Esophagus mucosa (tissue), 1 donor: ENCODE measurements at regions not wholly inside any gene's neighbourhood (a gene's known extent, or its start where the extent isn't known, plus 50 kb on each side); places are given as distances from the start of the nearest gene placed in this dataset.
A peak's percentile ranks its signal among the peaks of the same experiment; 100 is the strongest.

ENCODE experiments used
- ATAC-seq: fragments of 200-7000 bp; cut with Tn5 transposase; one replicate; pipeline ENCODE4 v1.9.1; 2020
- donor health status: DM: yes; HTN: yes; CAD: no.

DNA sequence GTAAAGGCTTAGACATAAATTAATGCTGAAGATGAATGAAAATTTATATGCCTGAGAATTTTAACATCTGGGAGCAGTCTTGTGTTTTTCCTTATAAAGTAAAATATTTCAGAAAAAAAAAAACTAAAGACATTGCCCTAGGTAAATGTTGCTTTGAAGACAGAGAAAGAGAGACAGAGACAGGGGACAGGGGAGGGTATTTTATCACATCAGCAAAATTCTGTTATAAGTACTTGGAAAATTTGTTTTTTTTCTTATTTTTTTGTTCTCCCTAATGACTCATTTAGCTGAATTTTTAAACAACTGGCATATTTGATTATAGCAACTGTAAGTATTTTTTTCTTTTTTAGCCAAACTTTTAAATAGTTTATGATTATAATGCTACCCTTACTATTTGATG, 1540.6 kb upstream of the GBE1 start:
- no peak for ATAC-seq

DNA sequence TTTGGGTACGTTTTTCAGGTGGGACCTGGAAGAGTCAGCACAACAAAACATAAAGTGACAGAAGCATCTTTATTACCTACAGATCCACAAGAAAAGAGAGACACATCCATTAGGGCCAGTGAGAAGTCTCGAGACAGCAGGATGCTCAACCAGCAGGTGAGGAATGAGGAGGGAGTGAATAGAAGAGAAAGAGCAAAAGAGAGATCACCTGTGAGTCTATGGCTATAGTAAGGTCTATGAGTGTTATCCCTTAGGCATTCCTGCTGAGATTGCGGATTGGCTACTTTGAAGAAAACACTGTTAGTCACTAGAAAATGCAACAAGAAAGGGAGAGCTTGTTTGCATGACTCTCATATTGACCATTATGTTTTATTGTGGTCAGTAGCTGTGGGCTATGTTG, 1556.2 kb upstream of the GBE1 start:
- ATAC-seq, result no peak

DNA sequence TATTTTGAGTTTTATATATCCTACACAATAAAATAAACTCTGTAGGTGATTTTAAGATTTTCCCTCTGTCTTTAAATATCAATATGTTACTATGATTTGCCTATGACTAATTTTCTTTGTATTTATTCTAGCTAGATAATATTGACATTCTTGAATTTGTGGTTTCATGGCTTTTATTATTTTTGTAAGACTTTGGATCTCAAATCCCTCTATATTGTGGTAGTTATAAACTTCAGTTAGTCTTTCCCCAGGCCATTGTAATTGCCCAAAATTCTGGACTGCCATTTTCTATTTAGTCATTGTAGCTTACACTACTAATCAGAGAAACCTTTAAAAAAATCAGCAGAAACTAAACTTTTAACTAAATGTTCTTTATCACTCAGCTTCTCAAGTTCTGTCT, 1559.3 kb upstream of the GBE1 start:
- ATAC-seq, result no peak

DNA sequence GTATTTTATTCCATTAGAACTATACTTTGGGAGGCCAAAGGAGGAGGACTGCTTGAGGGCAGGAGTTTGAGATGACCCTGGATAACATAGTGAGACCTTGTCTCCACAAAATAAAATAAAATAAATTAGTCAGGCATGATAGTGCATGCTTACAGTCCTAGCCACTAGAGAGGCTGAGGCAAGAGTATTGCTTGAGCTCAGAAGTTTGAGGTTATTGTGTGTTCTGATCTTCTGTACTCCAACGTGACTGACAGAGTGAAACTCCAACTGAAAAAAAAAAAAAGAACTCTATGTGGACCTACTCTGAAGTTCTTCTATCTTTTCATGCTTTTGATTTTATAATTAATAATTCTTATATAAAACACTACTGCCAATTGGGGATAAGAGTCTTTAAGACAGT, 1560.0 kb upstream of the GBE1 start:
- no peak for ATAC-seq

DNA sequence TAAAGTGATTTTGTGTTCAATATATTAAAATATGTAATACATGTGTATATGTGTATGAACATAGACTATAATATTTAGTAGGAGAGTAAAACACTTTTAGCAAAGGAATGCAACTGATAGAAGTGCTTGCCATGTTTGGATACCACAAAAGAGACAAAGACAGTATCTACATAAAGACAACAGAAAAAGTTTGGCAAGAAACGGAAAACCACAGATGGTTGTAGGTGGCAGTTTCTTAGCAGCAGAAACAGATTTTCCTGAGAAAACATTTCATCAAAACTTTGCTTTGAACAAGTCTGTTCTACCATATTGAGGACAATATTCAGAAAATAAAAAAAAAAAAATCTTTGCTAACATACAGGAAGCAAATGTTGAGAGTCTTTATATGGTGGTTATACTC, 1560.4 kb upstream of the GBE1 start:
- no peak for ATAC-seq

DNA sequence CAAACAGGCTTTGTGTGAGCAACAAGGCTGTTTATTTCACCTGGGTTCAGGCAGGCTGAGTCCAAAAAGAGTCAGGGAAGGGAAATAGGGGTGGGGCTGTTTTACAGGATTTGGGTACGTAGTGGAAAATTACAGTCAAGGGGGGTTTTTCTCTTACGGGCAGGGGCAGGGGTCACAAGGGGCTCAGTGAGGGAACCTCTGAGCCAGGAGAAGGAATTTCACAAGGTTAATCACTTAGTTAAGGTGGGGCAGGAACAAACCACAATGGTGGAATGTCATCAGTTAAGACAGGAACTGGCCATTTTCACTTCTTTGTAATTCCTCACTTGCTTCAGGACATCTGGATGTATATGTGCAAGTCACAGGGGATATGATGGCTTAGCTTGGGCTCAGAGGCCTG, 1592.8 kb upstream of the GBE1 start:
- no peak for ATAC-seq

DNA sequence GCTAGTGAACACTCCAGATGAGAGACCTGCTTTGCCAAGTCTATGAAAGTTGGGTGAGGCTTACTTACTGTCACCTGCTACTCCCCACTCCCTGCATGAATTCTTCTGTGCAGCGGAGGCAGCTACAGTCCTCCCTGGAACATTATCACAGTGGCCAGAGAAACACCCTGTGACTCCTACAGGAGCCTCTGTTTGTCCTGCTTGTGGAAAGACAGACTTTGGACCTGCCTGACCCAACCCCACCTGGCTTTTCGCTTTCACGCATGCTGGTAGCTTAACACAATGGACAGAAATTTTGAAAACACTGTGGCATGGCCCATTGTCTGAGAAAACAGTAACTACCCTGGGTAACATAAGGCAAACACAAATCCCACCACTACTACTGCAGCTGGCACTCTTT, 1565.5 kb upstream of the CADM2 start:
- no peak for ATAC-seq

DNA sequence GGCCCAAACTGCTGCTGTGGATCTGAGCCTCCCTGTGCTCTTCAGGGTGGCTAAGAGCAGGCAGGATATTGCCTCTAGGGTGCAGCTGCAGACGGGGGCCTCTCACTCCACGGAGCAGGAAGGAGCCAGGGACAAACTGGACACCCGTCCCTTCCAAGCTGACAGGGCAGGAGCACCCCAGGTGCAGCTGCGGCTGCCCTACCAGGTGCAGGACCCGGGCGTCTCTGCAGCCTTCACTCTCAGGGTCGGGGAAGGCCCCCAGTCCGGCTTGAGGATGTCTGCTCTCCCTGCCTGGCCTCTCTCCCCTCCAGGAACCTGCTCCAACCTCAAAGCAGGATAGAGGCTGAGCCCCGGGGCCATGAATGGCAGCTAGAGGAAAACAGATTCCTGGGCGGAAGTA, 1554.9 kb upstream of the CADM2 start:
- no peak for ATAC-seq

DNA sequence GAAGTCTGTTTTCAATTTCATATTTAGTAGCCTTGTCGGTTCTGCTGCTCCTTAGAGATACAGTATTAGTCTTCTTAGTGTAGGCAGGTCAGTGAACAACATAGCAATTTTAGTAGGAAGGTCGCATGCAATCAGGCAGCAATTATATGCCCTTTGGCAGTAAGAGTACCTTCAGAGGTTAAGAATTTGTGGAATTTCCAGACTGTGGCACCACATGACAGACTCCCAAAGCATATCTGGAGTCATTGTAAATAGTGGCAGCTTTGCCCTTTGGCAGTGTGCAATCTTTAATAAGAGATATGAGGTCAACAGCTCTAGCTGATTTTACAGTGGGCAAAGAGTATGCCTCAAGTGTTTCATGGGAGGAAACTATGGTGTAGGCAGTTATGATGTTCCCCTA, 1532.5 kb upstream of the CADM2 start:
- no peak for ATAC-seq

DNA sequence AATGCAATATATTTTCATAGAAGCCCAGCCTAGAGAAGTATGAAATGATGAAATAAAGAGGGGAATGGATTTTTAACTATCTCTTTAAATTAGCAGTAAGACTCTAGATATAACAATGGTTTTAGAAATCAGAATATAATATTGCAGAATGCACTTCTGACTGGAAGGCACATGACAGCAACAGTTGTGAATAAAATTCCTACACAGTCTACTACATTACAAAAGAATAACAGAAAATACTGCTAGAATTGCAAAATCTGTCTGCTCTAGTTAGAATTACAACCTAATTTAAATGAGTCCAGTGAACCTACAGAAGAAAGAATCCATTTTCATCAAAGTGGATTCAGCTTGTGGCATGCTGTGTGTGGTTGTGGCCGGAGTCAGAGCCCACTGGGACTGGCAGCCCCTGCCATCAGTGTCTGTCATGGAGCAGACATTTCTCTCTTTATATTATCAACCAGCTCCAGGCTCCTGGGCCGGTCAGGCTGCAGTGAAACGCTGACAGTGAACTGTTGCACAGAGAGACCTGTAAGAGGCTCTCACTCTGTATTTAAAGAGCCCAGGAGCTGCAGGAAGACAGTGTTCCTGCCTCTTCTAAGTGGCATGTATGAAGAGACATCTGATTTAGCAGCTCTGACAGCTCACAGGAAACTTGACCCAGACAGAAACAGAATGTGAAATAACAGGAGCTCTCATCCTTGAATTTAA, 1523.8 kb upstream of the CADM2 start:
- no peak for ATAC-seq

DNA sequence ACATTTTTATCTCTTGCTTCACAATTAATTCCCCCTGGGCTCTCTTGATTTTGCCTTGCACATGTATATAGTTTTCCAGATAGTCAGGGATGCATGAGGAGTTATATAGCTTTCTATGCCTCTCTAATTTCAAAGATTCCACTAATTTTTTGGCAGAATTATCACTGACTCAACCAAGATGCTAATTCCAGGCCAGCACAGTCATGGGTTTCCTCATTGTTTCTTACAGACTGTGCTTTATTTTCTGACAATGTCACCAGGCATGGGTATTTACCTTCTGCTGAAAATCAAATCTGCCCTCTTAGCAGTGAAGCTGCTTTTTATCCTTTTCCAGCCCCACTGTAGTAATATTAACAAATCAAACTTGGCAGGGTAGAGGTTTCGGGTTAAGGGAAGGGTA, 1520.6 kb upstream of the CADM2 start:
- ATAC-seq, result no peak

DNA sequence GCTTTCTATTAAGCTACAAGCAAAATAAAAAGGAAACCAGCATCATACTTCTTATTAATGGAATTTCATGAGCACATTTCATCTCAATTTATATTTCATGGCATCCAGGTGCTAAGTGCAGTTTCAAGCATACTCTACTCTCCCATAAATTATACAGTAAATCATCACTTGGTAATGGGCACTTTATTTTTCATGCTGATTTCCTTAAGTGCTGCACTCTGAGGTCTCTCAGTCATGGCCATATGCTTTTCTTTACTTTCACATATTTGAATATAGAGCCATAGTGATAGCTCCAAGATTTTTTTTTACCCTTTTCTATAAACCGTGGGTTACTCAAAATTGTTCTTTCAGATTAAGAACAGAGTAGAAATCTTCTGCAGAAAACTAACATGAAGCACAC, 1505.7 kb upstream of the CADM2 start:
- ATAC-seq, result no peak

DNA sequence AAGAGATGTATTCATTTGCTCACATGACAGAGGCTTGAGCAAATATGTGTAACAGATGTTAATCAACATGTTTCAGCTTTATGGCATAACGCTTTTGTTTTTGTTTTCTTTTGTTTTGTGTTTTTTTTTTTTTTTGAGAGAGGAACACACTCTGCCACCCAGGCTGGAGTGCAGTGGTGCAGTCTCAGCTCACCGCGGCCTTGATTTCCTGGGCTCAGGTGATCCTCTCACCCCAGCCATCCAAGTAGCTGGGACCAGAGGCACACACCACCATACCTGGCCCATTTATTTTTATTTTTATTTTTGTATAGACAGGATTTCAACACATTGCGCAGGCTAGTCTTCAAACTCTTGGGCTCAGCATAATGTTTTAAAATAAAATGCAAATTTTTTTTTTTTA, 1504.4 kb upstream of the CADM2 start:
- no peak for ATAC-seq

DNA sequence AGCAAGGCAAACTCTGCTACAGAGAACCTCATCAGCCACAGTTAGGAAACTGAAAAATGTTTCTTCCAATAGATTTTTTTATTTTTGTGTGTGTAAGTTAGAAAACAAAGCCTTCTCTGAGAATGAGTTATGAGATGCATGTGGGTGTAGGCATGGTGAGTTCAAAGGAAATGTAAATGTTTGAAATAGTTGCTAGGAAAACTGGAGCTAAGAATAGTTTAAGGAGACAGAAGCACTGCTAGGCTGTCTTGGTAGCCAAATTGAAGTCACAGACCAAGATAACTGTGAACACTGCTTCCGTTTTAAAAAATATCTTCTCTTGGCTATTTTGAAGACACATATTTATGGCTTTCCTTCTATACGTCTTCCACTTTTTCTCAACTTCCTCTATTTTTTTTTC, 1501.2 kb upstream of the CADM2 start:
- ATAC-seq, result no peak

DNA sequence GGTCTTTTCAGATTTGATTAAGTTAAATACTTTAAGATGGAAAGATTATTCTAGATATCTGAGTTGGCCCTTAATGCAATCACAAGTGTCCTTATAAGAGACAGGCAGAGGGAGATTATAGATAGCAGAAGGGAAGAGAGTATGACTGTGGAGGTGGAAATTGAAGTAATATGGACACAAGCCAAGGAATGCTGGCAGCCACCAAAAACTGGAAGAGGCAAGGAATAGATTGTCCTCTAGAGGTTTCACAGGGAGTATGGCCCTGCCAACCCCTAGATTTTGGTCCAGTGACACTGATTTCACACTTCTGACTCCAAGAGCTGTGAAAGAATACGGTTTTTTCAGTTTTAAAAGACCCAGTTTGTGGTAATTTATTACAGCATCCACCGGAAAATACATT, 1498.7 kb upstream of the CADM2 start:
- ATAC-seq, result no peak

DNA sequence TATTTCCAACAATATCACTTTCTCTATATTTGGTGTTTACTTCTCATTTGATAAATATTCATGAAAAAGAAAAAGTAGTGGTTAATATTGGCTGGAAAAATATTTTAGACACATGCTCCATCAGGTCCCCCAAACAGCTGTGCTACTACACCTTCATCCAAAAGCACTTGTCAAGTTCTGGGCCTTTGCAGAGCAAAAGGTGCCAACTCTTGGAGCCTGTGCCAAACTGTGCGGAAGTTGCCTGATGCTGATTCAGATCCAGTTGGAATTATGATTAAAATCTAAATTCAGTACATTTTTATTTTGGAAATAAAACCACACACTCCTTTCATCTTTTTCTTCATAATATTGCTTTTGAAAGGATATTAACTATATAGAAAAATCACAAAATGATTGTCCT, 1497.4 kb upstream of the CADM2 start:
- ATAC-seq, result no peak

DNA sequence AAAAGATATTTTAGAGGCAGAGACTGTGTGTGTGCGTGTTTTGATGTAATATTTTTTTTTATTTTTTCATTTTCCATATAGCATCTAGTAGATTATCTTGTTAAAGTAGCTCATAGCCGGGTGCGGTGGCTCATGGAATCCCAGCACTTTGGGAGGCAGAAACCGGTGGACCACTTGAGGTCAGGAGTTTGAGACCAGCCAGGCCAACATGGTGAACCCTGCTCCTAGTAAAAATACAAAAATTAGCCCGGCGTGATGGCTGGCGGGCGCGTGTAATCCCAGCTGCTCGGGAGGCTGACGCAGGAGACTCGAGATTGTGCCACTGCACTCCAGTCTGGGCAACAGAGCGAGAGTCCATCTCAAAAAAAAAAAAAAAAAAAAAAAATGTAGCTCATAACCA, 1481.2 kb upstream of the CADM2 start:
- no peak for ATAC-seq

DNA sequence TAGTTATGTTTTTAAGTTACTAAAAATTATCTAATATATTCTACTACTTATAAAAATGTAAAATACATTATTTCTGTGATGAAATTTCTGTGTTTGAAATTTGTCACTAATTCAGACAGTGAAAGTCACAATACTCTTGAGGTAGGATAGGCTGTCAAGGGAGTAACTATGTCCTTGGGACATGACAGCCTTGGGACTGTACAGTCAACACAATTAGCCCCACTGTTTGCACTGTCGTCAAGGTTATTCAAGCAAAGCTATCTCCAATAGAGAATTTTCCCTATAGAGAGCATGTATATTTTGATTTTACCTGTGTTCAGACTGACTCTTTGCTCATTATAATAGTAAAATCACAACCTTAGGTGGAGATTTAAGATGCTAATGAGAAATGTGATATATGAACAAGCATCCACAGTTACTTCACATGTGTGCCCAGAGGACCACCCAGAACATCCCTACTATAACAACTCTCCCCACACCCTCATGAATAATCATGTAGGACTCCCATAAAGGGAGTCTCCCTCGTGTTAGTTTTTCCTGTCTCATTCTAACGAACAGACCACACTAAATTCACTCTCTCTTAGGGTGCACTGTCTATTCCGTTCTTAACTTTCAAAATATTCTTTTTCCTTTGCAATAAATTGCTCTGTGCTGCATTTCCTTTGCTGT, 1476.3 kb upstream of the CADM2 start:
- no peak for ATAC-seq

DNA sequence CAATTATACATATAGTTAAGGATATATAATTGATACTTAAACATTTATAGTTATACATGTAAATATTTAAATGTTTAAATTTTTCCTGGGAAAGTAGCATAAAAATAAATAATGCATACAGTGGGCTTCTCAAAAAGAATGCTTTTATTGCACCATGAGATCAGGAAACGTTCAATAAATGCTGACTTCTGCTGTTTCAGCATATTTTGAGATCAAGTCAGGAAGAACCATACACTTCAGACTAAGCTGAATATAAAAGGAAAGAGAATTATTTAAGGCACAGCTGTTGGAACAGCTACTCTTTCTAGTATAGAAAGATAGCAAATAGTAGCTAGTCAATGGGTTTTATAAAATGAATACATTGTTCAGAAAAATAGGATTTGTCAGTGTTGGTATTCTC, 1462.3 kb upstream of the CADM2 start:
- ATAC-seq, result no peak

DNA sequence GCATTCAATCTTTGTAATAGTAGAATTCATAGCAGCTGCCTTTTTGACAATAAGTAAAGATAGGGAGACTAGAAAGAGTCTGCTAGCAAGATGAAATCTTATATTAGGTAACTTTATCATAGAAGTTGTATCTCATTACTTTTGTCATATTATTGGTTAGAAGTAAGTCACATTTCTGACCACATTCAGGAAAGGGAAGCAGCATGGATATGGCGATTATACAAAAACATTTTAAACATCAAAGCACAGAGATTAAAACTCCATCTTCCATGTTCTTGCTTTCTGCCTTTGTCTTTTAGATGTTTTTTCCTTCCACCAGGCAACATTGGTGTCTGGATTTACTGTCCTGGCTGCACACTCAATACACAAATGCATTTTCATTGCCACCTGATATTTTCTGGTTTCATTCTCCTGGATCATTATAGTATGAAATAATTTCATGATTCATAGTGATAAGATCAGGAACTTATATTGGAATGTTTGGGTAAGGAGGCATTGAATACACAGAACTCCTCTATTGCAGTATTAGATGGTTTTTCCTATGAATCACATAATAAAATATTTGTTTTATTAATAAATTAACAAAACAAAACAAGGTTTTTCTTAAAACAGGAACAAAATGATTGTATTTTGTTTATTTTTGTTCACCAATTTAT, 1460.3 kb upstream of the CADM2 start:
- ATAC-seq, result no peak

DNA sequence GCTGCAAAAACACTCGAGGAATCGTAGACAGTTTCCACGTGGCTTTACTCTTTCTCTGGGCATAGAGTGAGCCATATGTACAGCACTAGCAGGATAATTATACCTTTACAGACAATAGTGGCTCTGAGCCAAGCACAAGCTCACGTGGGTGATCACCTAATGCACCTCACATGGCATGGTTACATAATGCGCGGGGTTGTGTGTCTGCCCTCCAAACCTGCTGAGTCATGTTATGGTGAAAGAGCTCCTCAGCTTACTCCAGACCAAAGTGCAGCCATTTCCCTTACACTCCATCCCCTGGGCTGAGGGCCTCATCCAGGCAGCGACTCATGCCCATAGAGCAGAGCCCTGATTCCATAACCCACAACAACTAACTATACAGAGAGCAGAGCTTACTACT, 1458.4 kb upstream of the CADM2 start:
- ATAC-seq, result peak; percentile 85

DNA sequence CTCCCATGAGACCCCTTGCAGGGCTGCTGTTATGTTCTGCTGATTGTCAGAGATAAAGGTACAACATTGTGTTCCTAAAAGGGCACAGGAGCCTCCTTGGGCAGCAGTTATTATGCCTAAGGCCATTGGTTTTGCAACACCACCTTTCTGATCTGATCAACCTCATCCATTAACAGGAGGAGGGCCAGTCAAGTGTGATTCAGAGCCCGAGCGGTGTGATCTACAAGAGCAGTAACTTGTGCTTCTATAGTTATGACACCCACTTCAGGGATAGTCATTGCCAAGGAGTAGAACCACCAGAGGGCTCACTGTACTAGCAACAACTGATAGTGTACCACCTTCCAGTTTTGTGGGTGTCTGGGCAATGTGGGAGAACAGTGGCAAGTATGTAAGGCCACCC, 1457.9 kb upstream of the CADM2 start:
- no peak for ATAC-seq

DNA sequence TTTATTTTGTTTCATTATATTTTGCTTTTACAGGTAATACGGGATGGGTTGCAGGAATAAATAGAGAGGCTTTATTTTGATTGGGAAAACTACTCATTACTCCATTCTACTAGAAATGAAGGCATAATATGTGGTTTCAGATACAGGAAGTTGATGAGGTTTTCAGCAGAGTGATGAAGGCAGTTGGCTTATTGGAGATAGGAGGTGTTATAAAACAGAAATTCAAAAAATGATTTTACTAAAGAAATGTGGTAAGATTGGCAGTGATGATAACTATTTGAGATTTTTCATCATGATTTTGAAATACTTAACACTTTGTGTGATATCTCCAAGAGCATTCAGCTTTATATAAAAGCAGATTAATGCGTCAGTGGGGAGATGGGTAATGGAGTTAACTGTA, 1445.7 kb upstream of the CADM2 start:
- no peak for ATAC-seq

DNA sequence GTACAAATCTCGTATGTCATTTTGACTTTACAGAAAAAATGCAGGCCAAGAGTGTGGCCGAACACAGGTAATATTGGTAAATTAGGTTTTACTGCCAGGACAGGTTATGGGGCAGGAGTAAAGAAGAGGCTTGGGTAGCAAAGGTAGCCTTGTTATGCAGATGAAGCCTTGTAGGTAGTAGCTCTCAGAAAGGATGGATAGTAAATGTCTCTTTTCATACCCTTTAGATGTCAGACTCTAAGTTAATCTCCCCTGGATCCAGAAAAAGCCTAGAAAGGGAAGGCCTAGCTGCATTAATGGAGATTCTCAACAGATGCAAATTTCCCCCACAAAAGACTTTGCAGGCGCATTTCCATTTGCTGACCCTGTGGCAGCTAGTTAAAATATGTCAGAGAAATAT, 1445.1 kb upstream of the CADM2 start:
- no peak for ATAC-seq
